Right renal pelvis (tissue), 4 donors: ENCODE measurements at regions not wholly inside any gene's neighbourhood (a gene's known extent, or its start where the extent isn't known, plus 50 kb on each side); places are given as distances from the start of the nearest gene placed in this dataset.

Experiments
- DNase-seq, 4 donors: peaks; one replicate each; pipeline ENCODE4 v3.0.0-alpha.2; 2013; ENCODE audit warnings: low read depth in 4 of 4, low spot score in 3 of 4, missing footprints in 1 of 4

DNA sequence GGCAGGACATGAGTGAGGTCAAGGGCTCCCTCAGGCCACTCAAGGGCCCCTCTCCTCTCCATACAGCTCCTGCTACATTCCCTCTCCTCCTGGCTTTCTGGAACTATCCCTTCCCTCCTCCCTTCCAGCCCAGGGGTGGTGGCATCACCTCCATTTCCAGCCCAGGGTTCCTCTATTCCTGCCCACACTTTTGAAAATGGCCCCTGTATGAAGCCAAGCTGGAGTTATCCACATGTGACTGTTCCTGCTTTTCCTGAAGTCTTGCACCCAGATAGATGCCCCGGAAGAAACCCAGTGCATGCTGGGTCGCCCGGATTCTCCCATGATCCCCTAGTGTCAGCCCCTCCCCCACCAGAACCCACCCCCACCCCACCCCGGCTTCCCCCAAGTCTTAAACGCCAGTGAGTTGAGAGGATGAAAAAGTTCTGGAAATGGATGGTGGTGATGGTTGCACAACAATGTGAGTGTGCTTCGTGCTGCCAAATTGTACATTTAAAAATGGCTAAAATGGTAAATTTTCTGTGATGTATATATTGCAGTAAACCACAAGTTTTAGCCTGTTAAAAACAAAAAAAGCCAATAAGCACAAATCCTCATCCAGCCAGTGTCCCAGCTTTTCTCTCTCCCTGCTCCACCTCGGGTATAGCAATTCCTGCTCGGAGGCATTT, 136.9 kb downstream of the SCARB1 start:
- DNase-seq, result no peak

DNA sequence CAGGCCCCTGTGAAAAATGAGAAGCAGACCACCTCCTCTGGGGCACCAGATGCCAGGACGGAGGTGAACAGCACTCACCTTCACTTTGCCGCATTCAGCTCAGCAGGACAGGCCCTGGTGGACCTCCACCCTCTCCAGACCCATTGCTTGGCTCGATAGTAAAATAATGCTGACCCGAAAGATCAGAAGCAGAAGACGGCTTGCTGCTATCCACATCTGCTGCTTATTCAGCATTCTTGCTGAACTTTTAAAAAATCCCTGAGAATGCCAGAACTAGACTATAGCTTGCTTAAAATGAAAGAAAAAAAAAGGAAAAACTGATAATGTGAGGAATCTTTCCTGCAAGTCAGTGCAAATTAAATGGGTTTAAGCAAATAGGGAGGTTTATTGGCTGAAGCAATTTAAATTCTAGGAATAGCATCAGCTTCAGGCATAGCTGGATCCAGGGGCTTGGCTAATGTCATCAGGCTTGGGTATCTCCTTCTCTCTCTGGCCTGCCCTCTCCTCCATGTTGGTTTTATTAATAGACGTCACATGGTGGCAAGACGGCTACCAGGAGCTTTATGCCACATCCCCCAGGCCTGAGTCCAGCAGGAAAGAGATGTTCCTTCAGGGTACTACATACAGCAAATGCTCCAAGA, 137.9 kb downstream of the SCARB1 start:
- no peak for DNase-seq

DNA sequence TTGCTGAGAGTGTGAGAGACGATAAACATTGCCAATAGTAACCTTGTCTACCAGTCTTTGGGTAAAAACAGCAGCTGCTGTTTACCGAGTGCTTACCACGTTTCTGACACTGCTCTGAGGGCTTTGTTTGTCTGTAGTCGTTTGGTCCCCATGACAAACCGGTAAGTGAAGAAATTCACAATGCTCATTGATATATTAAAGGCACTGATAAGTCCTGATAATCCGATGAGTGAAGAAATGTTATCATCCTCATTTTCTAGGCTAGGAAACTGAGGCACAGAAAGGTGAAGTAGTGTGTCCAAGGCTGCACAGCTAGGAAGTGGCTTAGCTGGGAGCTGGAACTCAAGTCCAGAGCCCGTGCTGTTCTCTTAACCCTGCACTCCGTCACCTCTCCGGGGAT, 138.6 kb downstream of the SCARB1 start:
- no peak for DNase-seq

DNA sequence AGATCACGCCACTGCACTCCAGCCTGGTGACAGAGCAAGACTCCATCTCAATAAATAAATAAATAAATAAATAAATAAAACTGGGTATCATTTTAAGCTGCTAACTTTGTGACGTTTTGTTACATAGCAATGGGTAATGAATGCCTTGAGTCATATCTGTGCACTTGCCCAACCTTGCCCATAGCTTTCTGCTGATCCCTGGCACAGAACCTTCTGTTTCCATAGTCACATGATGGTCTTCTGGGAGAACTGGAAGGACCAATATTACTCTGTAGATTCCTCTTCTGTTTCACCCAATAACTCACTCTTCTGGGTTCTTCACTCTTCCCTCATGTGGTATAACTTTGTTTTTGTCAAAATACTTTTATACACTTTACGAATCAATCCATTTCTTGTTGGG, 140.8 kb downstream of the SCARB1 start:
- no peak for DNase-seq

DNA sequence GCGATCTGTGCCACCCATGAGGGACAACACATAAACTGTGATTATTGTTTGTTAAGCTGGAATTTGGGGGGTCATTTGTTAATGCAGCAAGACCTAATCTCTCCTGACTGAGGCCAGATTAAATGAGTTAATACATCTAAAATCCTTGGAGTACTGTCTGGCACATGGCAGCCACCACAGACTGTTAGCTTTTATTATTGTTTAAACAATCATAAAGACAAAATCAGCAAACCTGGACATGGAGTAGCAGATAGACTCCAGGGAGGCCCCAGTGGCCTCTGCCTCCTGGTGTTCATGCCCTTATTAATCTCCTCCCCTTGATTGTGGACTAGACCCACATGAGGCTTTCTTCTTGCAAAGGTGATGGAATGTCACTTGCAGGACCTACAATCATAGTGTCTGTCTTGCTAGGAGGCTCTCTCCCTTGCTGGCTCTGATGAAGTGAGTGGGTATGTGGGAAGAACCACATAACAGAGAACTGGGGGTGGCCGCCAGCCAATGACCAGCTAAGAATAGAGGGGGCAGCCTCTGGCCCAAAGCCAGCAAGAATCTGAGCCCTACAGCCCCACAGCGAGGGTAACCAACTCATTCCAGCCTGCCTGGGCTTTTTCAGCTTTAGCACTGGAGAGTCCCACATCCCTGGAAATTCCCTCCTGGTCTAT, 142.0 kb downstream of the SCARB1 start:
- DNase-seq, result no peak

DNA sequence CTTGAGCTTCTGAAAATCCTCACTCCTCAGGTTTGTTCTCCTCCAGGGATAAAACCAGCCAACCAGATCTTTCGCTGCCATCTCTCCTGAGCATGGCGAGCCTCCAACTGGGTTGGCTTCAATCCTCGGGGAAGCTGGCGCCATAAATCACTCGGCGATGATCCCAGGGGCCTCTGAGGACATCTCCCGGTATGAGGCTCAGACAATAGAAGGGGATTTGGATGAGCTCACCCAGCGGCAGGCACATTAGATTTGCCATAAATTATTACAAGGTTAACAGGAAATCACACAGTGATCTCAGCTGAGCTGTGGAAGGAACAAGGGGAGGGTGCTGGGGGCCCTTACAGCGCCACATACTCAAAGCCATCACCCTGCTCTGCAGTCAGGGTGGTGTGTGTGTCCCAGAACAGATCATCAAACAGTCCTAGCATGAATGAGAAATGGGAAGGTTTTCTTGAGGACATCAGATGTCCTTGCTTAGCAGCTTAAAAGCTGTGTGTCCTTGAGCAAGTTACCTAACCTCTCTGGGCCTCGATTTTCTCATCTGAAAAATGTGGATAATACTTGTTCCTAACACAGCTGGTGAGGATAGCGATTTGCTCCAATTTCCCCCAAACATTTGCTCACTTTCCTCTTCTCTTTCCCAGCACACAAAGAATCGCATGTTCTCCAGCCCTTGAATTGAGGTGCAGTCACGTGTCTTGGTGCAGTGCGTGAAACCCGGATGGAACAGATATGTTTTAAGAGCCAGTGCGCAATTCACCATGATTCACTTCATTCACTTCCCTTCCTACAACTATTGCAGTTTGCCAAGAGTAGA, 142.8 kb downstream of the SCARB1 start:
- peak in 2 of 4 donors; percentile 57 to 64 for DNase-seq

DNA sequence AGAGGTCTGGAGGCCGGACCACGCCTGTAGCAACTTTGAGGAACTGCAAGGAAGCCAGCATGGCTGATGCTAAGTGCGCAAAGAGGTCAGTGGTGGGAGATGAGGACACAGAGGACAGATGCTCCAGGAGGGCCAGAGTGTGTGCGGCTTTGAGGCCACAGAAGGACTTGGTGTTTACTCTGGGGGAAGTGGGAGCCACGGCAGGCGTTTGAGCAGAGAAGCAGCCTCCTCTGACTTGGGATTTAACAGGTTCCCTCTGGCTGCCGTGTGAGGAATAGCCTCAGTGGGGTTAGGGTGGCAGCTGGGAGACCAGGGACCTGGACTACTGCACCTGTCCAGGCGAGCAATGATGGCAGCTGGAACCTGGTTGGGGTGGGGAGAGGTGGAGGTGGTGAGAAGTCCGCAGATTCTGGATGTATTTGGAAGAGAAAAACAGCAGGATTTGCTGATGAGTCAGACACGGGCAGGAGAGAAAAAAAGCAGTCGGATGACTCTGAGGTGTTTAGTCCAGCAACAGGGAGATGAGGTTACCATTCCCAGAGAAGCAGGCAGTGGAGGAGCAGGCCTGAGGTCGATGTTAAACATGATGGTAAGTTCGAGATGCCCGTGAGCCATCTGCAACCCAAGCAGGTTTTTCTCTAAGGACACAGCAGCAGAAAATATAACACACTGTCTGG, 143.5 kb downstream of the SCARB1 start:
- no peak for DNase-seq

DNA sequence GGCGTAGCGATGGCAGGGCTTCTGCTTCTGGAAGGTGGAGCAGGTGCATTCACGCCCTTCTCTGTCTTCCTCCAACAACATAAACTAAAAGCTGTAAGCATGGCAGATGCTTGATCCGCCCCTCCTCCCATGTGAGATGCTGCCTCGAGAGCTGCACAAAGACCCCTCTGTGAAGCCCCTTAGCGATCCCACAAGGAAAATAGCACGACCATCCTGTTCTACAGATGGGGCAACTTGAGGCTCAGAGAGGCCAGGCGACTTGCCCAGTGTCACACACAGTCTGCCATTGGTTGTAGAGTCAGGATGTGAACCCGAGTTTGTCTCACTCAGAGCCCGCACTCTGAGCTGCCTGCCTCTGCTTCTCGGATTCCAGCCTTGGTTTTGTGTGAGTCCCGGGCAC, 144.4 kb downstream of the SCARB1 start:
- no peak for DNase-seq

DNA sequence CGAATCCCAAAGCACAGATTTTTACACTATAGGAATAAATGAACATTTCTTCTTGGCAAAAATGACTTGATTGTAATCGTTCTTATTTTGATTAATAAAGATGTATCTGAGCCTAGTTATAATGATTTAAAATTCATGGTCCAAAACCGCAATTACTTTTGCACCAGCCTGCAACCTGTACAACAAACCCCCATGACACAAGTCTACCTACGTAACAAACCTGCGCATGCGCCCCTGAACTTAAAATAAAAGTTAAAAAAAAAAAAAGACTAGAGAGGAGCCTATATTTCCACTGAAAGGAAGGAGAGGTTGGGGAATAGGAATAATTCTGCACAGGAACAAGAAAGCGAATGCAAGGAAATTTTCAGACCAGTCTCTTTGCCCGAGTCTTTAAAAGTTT, 145.2 kb downstream of the SCARB1 start:
- no peak for DNase-seq

DNA sequence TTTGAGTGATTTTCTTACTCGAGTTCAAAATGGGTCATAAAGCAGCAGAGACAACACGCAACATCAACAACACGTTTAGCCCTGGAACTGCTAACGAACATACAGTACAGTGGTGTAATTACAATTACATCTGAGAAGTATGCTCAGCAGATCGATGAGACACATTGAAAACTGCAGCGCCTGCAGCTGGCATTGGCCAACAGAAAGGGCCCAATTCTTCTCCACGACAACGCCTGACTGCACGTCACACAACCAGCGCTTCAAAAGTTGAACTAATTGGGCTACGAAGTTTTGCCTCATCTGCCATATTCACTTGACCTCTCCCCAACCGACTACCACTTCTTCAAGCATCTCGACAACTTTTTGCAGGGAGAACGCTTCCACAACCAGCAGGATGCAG, 145.6 kb downstream of the SCARB1 start:
- DNase-seq, result no peak

DNA sequence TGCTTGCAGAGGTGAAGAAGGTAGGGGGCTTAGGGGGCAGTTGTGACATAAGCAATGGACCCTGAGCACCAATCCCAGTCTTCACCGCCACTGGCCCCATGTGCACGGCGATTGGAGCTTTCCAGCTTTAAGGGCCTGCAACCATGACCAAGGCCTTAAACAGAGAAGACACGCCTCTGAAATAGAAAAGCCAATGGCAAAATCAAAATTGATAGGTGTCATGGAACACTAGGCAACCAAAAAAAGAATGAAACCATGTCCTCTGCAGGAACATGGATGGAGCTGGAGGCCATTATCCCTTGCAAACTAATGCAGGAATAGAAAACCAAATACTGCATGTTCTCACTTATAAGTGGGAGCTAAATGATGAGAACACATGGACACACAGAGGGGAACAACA, 146.3 kb downstream of the SCARB1 start:
- no peak for DNase-seq

DNA sequence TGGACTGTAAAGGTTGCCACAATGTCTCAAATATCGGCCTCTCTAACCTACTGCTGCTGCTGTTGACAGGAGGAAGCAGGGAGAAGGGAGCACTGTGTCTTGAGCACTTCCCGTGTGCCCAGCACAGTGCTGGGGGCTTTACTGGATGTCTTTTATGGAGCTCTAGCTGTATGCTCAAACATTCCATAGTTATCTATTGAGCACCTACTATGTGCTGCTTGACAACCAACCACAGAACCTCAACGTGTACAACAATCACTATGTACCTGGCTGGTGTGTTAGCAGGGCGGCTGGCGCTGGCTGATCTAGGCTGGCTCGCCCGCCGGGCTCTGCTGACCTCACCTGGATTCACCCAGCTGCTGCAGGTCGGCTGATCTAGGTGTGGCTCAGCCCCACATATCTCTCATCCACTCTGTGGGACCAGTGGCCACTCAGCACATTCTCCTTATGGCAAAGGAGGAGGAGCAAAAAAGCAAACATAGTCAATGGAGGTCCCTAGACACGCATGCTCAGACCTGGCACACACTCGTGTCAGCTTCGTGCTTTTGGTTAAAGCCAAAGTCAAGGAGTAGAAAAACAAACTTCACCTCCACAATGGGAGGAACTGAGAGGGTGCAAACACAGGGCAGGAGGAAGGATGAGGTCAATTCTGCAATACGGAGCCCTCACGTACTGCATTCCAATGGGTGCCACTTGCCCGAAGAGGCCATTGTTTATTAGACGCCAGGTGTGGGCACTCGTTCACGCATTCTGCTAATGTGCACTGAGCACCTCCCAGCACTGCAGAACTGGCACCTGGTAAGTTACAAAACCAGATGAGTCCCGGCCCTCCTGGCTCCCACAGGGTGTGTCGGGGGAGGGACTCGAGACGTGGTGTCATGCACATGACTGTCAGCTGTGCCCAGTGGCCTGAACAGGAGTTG, 147.2 kb downstream of the SCARB1 start:
- DNase-seq, result no peak

DNA sequence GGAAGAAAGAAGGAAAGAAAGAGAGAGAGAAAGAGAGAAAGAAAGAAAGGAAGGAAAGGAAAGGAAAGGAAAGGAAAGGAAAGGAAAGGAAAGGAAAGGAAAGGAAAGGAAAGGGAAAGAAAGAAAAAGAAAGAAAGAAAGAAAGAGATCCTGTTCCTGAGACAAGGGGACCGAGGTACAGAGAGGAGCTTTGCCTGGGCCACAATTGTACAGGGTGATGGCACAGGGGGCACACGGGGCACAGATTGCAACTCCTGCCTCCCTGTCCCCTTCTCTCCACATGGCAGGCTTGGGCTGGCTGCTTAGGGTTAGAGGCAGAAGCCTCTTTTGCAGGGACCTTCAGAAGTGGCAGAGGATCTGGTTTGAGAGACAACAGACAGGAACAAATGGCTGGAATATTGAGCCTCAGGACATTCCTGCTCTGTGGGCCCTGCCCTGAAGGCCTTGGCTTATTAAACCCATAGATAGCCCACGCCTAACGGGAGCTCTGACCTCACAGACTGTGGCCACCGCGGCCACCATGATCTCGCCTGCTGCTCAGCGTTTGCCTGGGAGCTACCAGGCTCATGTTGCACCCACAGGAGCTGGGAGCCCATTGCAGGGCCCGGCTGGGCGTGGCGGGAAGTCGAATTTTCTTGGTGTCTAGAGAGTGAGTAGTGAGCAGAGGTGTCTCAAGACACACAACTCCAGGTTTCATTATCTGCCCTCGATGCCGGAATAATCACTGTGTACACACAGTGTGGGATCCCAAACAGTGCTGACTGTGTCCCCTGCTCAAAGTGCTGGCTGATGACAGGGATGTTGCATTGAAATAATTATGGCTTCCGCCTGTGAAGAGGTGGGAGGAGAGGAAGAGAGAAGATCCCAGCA, 147.9 kb upstream of the NCOR2 start:
- no peak for DNase-seq

DNA sequence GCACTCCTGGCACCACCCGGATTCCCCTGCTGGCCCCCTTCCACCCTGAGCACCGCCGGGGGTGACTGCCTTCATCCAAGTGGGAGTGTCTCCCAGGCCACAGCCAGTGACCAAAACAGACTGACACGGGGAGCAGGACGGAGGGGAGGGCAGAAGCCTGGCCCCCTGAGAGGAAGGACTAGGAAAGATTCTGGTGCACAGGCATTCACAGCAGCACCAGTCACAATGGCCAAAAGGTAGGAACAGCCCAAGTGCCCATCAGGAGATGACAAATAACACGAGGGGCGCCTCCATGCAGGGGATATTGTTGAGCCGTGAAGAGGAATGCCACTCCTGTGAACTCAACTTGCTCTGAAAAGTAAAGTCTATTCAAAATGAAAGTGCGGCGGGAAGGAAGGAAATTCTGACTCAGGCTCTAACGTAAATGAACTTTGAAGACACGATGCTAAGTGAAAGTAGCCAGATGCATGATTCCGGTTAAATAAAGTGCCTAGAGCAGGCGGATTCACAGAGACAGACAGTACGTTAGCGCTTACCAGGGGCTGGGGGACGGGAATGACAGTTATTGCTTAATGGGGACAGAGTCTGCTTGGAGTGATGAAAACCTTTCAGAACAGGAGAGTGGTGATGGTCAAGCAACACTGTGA, 146.1 kb upstream of the NCOR2 start:
- DNase-seq, result no peak

DNA sequence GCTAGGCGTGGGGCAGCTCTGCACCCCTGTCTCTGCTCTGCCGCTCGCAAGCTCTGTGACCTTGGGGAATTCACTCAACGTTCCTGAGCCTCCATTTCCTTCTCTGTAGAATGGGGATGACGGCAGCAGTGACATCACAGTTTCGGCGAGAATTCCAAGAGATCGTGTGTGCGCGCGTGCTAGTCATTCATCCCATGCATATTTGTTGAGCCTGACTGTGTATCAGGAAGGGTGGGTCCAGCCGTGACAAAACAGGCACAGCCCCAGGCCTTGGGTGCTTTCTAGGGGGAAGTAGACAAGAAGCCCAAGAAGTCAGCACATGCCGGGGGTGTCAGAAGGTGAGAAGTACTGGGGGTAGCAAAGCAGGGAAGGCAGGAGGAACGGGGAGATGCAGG, 145.6 kb upstream of the NCOR2 start:
- no peak for DNase-seq

DNA sequence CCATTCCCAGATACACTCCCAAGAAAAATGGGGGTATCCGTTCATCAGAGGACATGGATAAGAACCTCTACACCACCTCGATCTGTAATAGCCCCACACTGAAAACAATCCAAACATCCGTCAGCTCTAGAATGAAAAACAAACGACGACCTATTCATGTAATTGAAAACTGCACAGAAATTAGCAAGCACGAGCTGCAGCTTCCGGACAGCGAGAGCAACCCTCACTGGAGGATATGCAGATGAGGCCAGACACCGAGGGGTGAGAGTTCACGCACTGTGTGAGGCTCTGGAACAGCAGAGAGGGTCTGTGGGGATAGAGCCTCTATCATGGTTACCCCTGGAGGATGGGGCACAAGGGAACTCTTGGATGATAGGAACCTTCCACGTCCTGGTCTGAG, 143.9 kb upstream of the NCOR2 start:
- DNase-seq, result no peak

DNA sequence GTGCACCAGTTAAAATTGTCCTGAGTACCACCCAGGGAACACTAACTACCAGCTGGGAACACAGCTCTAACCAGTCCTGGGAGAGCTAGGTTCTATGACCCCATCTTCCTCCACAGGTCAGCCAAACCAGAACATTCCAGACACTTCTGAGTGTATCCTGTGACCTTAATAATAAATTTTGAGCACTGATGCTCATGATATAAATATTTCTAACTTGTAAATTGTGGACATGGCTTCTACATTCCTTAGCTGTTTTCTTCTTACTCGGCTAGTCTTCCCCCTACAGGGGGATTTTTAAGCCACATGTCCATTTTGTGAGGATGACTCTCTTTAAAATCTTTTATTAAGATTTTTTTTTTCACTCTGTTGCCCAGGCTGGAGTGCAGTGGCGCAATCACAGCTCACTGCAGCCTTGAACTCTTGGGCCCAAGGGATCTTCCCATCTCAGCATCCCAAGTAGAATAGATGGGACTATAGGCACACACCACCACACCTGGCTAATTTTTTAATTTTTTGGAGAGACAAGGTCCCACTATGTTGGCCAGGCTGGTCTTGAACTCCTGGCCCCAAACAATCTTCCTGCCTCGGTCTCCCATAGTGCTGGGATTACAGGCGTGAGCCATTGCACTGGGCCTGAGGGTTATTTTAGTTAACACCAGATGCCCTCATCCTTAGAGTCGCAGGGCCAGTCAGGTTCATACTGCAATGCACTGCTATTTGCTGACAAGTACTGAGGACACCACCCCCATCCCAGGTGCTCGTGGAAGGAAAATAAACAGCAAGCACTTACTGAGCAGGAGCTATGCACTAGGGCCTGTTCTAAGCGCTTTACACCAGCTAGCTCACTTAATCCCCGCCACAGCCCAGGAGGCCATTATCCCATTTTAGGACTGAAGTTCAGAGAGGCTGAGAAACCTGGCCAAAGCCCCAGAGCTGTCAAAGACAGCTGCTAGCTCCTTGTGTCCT, 142.6 kb upstream of the NCOR2 start:
- DNase-seq, result no peak
